HG03175 (cell line): ENCODE measurements at regions not wholly inside any gene's neighbourhood (a gene's known extent, or its start where the extent isn't known, plus 50 kb on each side); places are given as distances from the start of the nearest gene placed in this dataset.
"Not testable (repeated sequence)": the region's sequence is repeated elsewhere in the genome, so short reads cannot be mapped to it uniquely, and the experiment has no call there.

ENCODE experiments used
- ATAC-seq: cut with Tn5 transposase; IDR thresholded peaks from one replicate; pipeline ENCODE4 v1.9.1; 2021; ENCODE audit warnings: mild to moderate bottlenecking, moderate library complexity; ENCODE audit not compliant: unreplicated experiment

DNA sequence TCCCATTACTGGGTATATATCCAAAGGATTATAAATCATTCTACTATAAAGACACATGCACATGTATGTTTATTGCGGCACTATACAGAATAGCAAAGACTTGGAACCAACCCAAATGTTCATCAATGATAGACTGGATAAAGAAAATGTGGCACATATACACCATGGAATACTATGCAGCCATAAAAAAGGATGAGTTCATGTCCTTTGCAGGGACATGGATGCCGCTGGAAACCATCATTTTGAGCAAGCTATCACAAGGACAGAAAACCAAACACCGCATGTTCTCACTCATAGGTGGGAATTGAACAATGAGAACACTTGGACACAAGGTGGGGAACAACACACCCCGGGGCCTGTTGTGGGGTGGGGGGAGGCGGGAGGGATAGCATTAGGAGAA is 57.0 kb upstream of the NEUROD1 start:
- ATAC-seq = not testable (repeated sequence)

DNA sequence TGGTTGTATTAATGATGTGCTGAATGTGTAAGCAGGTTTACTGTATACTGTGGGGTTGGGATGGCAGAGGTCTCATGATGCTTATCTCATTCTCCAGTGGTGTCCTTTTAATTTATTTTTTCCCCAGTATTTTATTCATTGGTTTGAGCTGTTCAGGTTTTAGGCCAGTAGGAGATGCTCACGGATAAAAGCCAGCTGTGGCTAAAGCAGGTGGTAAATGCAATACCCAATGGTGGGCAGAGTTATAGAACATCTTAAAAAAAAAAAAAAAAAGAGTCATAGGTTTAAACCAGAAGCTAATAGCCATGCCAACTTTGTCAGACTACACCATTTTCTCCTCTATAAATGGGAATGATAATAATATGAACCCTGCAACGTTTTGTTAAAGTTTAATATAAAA is 57.8 kb upstream of the NEUROD1 start:
- no peak for ATAC-seq

GRCh38 chr2:181738563-181738962 is 58.2 kb upstream of the NEUROD1 start:
- no peak for ATAC-seq

DNA sequence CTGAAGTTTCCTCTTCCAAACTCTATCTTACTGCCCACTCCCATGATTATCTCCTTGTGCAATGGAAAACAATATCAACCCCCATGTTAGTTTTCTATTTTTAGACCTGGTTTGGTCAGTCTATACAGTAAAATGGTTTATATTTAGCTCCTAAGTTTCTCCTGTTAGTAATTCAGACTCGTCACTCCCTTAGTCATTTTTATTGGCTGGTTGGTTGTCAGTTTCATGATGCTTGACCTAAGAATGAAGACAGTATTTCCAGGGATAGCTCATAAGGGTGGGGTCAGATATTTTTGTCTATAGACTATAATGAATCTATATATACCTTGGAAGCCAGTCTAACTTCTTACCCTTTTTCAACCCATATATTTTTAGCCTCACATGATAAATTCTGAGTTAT is 61.4 kb upstream of the NEUROD1 start:
- ATAC-seq = no peak

- no peak for ATAC-seq
Observed at GRCh38 chr2:181742361-181742760, 62.0 kb upstream of the NEUROD1 start.

- ATAC-seq = peak; percentile 40
Observed at GRCh38 chr2:181742922-181743722, 62.8 kb upstream of the NEUROD1 start.

GRCh38 chr2:181743723-181744031 is 63.4 kb upstream of the NEUROD1 start:
- ATAC-seq = no peak

DNA sequence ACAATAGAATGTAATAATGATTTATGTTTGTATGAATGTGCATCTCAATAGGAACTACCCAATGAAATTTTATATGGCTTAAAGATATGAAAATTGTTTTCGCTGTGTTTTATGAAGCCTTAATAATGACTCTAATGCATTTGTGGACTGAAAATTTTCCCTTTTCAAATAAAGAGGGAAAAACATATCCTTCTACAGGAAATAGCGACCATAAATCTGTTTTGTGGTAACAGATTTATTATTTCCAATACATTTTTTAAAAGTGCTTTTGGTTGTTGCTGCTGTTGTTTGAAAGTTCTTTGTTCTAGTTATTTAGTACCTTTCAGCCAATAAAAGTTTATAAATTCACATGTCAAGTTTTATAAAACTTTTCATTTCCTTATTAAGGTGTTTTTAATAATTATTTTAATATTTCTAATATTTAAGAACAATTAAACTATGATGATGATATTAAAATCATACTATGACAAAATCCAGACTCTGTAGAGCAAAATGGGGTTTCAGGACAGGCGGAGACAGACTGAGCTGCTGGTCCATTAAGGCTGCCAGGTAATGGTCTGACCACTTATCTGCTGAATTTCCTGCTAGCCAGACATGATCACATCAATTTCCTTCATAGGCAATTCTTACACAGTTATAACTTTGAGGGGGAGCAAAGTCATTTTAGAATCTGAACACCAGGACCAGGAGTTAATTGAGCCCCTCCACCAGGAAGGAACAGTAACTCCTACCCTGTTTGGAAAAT is 65.7 kb upstream of the NEUROD1 start:
- no peak for ATAC-seq

DNA sequence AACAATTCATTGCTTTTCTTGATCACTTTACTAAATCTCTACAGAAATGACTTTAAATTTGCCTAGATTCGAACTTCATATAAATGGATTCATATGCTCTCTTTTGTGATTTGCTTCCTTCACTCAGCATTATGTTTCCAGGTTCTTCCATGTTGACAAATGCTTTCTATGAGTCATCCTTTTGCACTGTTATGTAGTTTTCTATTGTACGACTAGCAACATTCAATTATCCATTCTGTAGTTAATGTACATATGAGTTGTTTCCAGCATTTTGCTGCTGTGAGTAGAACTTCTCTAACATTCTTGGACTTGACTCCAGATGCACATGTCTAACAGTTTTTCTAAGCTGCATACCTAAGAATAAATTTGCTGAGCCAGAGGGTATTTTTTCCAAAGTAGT is 66.5 kb upstream of the NEUROD1 start:
- ATAC-seq = no peak

- no peak for ATAC-seq
Observed at GRCh38 chr2:181750305-181750704, 70.0 kb upstream of the NEUROD1 start.

- ATAC-seq = no peak
Observed at GRCh38 chr2:181751266-181752030, 71.1 kb upstream of the NEUROD1 start.

- no peak for ATAC-seq
Observed at GRCh38 chr2:181752301-181752700, 72.0 kb upstream of the NEUROD1 start.

- no peak for ATAC-seq
Observed at GRCh38 chr2:181753686-181754085, 73.4 kb upstream of the NEUROD1 start.

- ATAC-seq = no peak
Observed at GRCh38 chr2:181754105-181754504, 73.8 kb upstream of the NEUROD1 start.

DNA sequence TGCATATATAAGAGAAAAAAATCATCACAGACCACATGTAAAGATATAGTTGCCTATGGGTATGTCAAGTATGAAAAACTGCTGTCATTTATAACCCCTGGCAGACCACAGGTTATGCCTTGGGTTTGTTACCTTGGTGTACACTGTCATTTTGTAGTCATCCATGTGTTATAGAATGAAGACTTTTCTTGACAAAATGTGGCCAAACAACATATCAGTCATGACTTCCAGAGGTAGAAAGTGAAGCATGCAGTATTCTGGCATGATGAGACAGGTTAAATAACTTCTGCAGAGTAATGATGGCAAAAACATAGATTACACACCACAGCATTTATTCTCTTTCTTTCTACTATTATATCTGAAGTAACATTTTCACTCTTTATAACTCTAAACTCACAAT is 74.9 kb upstream of the NEUROD1 start:
- ATAC-seq = no peak

GRCh38 chr2:181760521-181760920 is 80.2 kb upstream of the NEUROD1 start:
- ATAC-seq = no peak

DNA sequence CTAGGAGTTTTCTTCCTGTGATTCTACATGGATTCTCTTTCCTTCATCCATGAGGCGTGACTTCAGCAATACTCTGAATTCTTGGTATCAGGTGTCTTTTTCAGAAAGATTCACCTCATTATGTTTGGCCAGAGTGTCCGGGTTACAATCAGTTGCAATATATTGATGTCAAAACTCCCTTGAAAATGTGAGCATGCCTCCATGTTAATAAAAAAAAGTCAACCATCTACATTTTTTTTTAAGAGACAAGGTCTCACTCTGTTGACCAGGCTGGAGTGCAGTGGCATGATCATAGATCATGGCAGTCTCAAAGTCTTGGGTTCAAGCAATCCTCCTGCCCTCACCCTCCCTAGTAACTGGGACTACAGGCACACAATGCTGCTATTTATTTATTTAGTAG is 80.9 kb upstream of the NEUROD1 start:
- ATAC-seq = no peak

DNA sequence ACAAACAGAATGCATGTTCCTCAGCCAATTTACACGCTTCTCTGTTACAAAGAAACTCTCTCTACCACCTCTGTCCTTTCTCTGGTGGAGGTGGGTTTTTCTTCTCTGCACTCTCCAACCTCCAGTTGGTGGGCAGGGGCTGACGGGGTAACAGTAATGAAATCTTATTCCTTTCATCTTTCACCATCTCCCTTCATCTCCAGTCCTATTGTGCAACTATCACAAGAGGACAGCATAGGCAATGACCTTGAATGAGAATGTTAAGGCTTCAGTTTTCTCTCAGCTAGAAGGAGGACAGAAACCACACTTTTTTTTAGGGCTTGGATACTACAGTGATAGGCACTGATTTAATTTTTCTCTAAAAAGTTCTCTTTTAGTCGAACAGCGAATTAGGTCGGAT is 81.7 kb upstream of the NEUROD1 start:
- no peak for ATAC-seq

GRCh38 chr2:181762848-181763247 is 82.5 kb upstream of the NEUROD1 start:
- ATAC-seq = no peak

- no peak for ATAC-seq
Observed at GRCh38 chr2:181763423-181763822, 83.1 kb upstream of the NEUROD1 start.

DNA sequence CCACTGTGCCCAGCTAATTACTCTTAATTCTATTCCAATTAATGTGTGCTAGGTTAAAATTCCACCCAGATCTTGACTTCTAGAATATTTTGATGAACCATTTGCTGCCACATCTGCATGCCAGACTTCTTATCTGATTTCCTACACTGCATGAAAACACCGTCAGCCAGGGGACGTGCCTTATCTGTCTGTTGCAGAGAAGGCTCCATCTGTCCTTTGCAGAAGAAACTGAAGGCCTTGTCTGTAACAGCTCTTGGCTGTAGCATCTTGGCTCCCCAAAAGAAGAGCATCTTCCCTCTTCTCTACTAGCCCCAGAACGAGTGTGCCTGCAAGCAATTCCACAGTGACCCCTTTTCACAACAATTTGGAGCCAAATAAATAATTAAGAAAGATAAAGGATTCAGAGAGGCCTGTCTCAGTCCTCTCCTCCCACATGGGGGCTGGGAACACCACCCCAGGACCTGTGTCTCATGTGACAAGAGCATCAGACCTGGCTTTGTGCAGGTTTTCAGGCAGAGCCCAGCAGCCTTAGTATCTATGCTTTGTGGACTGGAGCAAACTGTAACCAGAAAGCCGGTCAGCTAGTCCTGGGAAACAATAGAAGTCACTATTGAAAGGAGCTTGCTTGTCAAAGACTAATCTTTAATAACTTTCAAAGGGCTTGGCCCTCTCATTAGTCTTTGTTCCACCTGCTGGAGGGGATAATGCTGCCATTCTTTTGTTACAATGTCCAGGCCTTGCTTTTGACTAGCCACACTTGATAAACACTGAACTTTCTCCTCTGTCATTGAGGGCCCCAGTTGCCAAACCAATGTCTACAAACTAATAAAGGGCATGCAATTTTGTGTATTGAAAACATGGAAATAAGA is 84.0 kb upstream of the NEUROD1 start:
- no peak for ATAC-seq
